Skin epidermis (tissue), 12 donors: ENCODE measurements at regions not wholly inside any gene's neighbourhood (a gene's known extent, or its start where the extent isn't known, plus 50 kb on each side); places are given as distances from the start of the nearest gene placed in this dataset.
"Not testable (repeated sequence)": the region's sequence is repeated elsewhere in the genome, so short reads cannot be mapped to it uniquely, and the experiment has no call there.

Experiments used
- H3K27ac ChIP-seq, 21 experiments: fragments of 200-600 bp; sonication (generic) in 11 of 21; one replicate each; pipeline ENCODE4 v1.5.0; 2020; ENCODE audit warnings: mild to moderate bottlenecking in 3 of 21, inconsistent platforms in 2 of 21, moderate library complexity in 2 of 21
- H3K4me3 ChIP-seq, 7 experiments: fragments of 200-600 bp; sonication (generic) in 2 of 7; one replicate each; pipeline ENCODE4 v1.5.0; 2020; ENCODE audit warnings: inconsistent platforms in 2 of 7, mild to moderate bottlenecking in 2 of 7, moderate library complexity in 1 of 7

GRCh38 chr10:76628801-76629200 is 1008.8 kb downstream of the KCNMA1 start:
- H3K4me3 ChIP-seq, result no peak overlapping the region
- H3K27ac ChIP-seq, result no peak overlapping the region

DNA sequence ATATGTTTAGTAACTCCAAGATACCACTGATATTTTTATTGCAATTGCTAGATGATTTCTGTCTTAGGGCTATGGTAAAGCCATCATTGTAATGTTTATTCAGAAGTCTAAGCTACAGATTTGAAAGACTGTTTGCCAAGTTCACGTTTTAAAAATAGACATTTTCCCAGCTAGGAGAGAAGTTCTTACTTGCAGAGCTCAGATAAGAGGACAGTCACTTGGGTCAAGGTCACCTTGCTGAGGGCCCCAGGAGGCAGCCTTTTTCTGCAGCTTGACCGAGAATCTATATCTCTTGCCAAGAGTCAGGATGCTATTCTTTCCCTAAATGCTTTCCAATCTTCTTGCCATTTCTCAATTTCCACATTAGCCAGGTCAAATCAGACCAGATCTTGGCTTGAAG is 1011.2 kb downstream of the KCNMA1 start:
- no peak overlapping the region for H3K4me3 ChIP-seq
- no peak overlapping the region for H3K27ac ChIP-seq

- Histone ChIP-seq H3K4me3 (no peak overlapping the region), H3K27ac (no peak overlapping the region)
Measured at GRCh38 chr10:76624470-76624869, 1013.1 kb downstream of the KCNMA1 start.

DNA sequence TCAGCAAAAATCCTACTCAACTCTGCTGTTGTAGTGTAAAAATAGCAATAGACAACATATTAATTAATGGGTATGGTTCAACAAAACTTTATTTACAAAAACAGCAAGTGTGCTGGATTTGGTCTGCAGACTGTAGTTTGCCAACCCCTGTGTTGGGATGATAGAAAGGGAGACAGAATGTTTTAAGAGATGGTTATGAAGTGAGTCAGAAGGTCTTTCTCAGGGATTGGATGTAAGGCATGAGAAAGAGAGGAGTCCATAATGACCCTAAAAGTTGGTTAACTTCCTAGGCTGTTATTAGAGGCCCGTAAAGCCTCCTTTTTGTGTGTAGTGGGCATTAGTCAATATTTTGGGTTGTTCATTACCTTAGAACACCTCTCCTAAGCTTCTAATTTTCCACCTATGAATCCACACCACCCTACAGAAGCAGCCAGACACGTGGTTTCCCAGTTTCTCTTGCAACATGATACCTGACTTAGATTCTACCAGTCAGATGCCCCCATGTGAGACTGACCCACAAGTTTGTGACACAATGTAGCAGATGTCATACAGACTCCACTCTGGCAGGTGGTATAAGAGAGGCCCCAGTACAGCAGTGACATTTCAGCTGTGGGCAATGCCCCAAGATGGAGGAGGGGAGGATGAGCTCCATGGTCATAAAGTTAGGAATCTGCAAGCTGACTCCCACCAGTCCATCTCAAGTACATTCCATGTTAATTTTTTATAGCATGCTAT is 1015.6 kb downstream of the KCNMA1 start:
- H3K27ac ChIP-seq, result no peak overlapping the region
- H3K4me3 ChIP-seq, result no peak overlapping the region

- Histone ChIP-seq H3K27ac (no peak overlapping the region), H3K4me3 (no peak overlapping the region)
Measured at GRCh38 chr10:76618641-76619040, 1019.0 kb downstream of the KCNMA1 start.

GRCh38 chr10:76618171-76618570 is 1019.4 kb downstream of the KCNMA1 start:
- Histone ChIP-seq H3K4me3 (no peak overlapping the region), H3K27ac (no peak overlapping the region)

DNA sequence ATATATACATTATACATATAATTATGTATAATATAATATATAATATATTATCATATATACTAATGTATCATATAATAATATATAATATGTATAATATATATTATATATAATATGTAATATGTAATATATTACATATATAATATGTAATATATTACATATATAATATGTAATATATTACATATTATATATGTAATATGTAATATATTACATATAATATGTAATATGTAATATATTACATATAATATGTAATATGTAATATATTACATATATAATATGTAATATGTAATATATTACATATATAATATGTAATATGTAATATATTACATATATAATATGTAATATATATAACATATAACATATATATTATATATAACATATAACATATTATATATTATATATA is 1020.9 kb downstream of the KCNMA1 start:
- not testable (repeated sequence) for H3K4me3 ChIP-seq, H3K27ac ChIP-seq

DNA sequence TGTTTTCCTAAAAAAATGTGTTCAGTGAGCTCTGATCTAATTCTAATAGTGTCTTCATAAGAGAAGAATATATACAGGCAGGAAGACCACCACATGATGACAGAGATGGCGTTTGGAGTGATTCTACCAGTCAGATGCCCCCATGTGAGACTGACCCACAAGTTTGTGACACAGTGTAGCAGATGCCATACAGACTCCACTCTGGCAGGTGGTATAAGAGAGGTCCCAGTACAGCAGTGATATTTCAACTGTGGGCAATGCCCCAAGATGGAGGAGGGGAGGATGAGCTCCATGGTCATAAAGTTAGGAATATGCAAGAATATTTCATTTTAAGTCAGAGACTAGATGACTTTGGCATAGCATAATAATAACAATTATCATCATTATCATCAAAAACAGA is 1022.6 kb downstream of the KCNMA1 start:
- no peak overlapping the region for H3K27ac ChIP-seq
- H3K4me3 ChIP-seq, result no peak overlapping the region
